ENCODE measurements at regions not wholly inside any gene's neighbourhood (a gene's known extent, or its start where the extent isn't known, plus 50 kb on each side); places are given as distances from the start of the nearest gene placed in this dataset.
A peak's percentile ranks its signal among the peaks of the same experiment; 100 is the strongest.

DNA sequence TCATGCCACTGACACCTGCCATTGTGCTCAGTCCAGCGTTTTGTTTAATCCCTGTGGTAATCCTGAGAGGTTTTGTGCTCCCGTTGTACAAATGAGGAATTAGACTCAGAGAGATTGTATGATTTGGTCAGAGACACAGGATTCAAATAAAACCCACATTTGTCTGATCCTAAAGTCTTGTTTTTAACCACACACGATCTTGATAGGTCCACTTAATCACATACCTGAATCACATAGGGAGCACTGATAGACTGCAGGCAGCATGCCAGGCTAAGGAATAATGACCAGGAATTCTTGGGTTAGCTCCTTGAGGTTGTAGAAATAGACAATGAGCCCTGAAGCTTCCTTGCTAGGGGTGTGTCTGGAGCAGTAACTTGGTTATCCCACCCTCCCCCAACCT, 202.6 kb upstream of the RGS6 start:
- no peak for DNase-seq

DNA sequence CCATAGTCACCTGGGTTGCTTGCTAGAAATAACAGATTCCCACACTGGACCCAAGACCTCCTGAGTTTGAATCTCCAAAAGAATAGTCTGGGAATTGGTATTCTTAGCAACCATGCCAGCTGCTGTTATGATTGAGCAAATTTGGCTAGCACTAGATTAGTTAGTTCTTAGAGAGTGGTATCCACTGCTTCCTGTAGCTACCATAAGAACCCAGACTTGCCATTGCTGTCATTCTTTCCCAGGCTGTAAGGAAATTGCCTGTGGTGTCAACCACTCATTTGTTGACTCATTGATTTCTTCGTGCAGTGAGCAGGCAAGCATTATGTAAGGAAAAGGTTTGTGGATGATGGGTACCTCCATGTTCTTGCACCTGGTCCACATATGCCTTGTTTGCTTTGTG, 201.8 kb upstream of the RGS6 start:
- DNase-seq: no peak

DNA sequence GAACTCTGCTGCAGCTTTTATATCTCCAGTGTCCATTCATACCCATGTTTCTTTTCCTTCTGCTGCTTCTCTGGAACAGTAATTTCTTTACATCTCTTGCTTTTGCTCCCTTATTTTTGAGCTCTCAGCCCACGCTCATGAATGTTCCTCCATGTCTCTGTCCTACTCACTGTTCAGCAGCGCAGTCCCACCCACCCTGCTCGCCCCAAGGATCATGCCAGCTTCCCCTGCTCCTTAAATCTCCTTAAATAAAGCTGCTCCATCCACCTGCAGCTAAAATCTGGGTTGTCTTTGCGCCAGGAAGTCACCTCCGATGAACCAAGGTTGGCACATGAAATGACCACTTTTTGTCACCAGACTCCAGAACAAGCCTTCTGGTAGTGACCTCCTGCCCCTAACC, 201.1 kb upstream of the RGS6 start:
- no peak for DNase-seq

DNA sequence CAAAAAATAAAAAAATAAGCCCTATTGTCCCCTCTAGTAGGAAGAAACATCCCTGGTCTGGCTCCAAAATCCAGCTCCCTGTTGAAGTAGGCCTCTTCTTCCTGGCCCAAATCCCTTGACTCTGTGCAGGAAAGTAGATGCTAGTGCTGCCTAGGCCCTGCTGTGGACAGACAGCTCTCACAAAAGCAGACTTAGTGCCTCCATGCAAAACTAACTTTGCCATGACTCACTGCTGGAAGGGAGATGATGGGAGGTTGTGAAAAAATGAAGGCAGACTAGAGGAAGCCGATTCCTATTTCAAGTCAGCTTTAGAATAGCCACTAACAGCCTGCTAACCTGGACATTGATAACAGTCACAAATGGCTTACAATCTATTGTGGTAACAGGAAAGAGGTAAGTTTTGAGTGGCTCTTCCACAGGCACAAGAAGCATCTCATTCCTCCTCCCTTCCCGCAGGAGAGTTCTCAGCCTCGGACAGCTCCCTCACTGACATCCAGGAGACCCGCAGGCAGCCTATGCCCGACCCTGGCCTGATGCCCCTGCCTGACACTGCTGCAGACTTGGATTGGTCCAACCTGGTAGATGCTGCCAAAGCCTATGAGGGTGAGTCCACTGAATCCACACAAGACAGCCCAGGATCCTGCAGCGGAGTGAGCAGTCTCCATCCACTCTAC, 198.9 kb upstream of the RGS6 start:
- DNase-seq: no peak

DNA sequence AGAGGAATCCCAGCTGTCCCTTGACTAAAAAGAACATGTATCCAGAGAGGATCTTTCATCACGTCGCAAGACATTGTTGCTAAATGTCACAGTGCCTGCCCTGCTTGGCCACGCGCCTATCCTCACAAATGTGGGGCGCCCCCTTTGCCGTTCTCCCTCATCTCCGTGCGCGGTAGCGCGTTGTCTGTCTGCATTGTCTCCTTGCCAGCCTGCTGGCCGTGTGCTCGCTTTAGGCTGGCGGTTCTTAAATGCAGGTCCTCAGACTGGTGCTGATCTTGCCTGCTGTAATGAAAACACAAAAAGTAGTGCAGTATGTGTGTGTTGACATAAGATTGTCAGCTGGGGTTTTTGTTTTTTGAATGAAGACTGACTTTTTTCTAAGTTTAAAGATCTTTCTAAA, 198.2 kb upstream of the RGS6 start:
- no peak for DNase-seq

DNA sequence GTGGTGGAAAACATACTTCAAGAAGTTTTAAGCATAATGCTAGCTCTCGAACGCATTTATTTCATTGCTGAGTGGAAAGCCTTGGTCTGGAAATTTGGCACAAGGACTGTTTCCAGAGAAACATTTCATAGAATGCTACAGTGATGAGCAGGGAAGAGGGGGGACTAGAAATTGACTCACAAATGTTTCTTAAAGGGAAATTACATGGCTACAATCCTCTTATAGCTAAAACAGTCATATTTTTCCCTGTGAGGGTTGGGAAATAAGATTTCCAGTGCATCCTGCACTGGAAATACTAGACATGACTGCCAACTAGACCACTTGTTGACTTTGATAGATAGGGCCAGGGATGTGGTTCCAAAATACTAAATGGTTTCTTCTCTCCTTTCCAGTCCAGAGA, 197.3 kb upstream of the RGS6 start:
- no peak for DNase-seq

DNA sequence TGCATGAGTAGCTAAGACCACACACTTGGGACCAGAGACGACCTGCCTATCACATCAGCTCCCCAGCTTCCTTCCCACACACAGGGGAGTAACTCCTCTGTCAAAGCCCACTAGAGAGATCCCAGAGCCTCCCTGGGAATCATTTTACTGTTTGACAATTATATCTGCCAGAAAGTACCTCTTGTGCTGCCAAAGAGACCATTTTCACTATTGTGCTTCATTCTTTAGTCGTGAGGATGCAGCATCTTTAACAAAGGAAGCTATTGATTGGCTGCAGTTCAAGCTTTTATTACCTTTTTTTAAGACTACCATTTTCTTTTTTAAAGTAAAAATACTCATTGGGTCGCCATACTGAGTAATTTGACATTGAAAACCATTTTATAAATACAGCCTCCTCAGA, 194.5 kb upstream of the RGS6 start:
- DNase-seq: no peak

DNA sequence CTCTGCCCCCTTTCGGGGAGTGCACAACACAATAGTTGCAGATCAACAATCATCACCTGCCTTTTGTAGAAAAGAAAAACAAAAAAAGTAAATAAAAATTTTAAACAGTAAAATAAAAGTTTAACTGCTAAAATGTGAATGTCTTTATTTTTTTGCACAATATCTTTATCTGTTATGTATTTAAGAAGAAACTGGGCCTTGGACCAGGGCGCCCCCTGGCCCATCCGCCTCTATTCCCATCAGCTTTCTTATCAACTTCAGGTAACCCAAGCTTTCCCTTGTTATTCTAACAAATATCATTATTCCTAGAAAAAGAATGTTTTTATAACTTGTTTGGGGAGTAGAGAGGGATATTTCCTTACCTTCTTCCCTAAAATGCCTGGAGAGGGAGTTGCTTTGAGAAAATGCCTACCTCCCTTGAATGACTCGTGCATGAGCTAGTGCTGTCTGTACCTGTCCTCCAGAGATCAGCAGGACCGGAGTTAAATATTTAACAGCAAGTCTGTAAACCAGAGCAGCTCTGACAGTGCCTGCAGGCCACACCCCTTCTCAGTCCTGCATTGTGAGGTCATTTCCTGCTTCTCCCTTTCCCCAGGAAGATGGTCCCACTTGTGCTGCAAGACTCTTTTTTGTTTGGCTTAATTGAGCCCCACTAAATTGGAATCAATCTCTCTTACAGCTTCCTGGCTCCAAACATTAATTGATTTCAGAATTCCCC, 192.8 kb upstream of the RGS6 start:
- no peak for DNase-seq

DNA sequence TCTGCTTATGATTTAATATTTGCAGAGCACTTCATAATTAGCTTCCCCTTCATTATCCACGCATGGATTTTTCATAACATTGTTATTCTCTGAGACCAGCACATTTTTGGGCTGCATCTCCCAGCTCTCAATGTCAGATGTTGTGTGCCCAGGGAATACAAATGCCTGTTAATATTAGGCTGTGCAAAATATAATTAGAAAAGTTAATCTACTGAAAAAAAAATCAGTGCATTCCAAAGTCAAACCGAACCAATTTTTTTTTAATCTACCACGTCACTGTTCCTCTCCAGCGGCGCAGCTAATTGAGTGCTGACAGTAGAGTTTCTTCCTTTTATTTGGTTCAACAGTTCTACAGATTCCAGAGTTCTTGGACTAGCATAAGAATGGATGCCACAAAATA, 191.0 kb upstream of the RGS6 start:
- no peak for DNase-seq

DNA sequence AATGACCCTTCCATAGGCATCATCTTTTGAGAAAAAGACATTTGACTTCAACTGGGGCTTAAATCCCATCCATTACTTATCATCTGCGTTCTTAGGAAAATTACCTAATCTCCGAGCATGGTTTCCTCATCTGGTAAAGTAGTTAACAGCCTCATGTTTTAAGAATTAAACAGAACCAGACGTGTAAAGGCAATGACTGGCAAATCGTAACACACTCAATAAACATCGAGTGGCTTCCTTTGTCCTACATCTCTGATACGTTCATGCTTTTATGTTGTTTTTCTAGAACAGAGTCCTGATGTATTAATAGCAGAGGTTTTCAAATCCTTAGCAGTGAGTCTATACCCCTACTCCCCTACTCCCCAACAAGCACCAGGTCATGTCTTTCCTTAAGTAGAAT, 189.7 kb upstream of the RGS6 start:
- DNase-seq: no peak

DNA sequence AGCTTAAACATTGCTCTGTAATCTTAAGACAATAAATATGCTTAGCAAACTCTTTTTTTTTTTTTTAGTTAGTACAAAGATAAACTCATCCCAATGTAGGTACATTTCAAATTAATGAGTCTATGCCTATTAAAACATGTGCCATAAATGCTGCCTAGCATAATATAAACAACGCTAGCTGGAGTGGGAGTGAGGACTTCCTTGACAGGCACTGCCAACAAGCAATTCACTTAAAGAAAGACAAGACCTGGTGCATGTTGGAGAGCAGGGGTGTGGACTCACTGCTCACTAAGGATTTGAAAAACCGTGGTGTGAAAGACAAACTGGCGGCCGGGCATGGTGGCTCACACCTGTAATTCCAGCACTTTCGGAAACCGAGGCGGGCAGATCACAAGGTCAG, 187.2 kb upstream of the RGS6 start:
- DNase-seq: no peak

DNA sequence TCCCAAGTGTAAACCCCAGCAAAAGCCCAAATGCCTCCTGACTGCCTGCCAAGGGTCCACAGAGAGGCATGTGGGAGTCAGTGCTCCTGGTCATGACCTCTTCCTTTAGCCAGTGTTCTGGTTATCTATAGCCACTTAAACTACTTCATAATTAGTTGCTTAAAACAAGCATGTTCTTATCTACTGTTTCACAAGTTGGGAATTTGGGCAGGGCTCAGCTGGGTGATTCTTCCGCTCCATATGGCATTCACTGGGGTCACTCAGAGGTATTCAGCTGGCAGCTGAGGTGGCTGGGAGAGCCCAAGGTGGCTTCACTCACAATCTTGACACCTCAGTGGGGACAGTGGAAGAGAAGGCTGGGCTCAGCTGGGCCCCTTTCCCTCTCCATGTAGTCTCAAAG, 184.0 kb upstream of the RGS6 start:
- DNase-seq: no peak

DNA sequence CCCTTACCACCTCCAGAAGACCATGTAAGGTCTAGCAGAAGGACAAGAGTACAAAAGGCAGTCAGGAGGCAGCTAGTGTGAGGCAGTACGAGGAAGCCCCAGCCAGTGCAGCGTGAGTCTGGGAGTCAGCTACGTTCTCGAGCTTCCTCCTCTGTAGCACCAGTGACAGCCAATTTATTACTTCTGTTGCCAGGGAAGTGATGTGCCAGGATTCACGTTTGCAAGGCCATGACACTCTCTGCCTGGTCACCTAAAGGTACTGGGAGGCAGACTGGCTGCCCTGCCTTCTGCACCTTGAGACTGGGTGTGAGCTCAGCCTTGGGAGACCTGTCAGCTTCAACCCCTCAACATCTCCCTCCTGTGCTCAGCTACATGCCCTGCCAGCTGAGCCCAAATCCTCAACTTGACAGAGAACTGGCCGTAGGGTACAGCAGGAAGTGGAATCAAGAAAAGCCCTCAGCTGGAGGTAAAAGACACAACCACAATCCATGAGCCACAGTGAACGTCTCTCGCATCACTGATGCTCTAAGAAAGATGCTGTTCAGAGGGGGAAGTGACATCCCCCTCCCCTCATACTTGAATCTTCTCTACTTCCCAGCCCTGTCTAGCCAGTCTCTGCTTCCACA, 182.5 kb upstream of the RGS6 start:
- no peak for DNase-seq

DNA sequence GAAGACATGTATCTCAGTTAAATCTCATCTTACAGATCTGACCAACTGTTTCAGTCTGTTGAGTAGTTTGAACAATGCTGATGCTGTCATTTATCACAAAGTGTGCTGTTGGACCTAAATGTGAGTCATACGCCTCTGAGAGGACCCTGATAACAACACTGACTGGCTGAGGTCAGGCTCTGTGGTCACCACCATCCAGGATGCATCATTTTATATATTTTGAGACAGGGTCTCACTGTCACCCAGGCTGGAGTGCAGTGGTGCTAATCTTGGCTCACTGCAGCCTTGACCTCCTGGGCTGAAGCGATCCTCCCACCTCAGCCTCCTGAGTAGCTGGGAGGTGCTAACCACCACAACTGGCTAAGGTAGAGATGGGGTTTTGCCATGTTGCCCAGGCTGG, 181.0 kb upstream of the RGS6 start:
- no peak for DNase-seq

DNA sequence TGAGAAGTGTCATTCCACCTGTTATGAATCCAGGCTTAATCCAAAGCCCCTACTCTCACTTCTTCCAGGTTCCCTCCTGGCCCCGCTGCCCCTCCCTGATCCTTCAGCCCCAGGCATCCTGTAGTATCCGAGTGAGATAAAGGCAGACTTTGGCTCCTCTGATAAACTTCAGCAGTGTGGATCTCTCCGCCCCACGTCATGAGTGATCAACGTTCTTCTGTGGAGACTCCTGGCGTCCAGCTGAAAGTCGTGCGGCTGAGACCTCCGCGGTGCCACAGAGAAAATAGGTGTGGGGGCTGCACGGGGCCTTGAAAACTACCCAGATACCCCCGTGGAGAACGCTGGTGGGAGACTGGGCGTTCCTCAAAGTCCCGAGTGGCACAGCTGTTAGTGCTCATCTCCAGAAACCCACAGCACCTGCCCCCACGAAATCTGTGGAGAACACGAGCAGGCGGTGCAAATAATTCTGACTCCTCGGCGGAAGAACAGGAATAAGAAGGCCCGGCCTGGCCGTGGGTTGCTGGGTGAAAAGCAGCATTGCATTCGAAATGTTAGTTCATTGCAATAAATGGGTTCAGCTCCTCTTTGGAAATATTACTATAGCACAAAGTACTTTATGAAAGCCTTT, 180.0 kb upstream of the RGS6 start:
- no peak for DNase-seq

DNA sequence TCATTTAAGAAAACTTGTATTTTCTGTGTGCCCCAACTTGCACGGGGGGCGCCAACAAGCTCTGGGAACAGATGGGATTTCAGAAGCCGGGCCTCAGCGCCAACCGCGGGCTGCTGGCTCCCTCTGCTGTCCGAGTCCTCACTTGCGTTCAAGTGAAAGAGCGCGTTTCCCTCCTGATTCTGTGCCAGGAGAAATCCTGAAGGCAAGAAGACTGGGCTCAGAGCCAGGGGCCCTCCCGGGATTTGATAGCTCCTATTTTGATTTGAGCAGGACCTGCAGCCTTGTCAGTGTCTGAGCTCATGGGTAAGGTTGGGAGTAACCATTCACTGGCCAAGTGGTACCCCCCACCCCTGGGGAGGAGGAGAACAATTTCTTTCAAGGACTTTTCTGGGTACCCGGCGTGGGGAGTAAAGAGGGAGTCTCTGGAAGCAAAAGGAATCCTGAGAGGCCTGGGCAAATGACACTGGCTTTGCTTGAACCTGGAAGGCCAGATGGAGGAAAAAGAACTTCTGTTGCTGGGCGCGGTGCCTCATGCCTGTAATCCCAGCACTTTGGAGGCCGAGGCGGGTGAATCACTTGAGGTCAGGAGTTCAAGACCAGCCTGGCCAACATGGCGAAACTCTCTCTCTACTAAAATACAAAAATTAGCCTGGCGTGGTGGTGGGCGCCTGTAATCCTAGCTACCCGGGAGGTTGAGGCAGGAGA, 179.0 kb upstream of the RGS6 start:
- peak; percentile 84 for DNase-seq

DNA sequence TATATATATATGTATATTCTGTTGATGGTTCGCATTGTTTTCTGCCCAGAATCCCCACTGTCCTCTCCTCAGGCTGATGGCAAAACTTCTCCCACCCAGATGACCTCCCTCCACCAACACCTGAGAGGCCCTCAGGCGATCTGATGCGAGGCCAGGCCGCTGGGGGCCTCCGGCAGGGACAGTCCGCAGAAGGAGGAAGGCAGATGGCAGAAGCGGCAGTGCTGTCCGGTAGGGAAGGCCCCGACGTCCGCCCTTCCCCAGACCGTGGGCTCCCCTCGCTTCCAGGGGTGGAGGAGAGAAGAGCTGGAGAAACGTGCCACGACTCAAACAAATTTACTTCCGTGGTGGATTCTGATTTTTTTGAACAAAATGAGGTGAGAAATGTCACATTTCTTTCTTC, 178.3 kb upstream of the RGS6 start:
- DNase-seq: no peak

DNA sequence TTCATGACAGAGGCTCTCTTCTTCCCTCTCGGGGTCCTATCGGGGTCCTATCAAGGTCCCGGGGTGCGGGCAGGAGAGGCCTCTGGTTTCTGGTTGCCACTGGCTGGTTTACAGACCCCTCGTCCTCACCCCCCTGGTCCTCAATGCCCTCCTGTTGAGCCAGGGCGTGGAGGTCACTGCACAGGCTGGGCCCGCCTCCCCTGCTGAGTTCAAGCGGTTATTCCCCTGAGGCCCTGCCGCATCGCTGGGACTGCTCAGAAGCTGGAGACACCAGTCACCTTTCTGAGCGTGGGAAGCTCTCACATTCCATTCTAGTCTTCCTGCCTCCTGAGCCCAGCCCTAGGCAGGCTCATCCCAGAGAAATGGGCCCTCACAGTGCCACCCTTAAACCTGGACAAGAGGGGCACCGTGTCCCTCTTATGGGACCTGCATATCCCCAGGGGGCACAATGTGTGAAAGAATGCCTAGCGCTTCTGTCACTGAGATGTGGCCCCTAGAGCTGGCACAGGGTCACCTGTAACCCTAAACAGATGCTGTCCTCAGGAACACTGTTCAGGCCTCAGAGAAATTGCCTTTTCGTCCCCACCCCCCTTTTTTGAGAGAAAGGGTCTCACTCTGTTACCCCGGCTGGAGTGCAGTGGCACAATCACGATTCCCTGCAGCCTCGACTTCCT, 177.7 kb upstream of the RGS6 start:
- no peak for DNase-seq

DNA sequence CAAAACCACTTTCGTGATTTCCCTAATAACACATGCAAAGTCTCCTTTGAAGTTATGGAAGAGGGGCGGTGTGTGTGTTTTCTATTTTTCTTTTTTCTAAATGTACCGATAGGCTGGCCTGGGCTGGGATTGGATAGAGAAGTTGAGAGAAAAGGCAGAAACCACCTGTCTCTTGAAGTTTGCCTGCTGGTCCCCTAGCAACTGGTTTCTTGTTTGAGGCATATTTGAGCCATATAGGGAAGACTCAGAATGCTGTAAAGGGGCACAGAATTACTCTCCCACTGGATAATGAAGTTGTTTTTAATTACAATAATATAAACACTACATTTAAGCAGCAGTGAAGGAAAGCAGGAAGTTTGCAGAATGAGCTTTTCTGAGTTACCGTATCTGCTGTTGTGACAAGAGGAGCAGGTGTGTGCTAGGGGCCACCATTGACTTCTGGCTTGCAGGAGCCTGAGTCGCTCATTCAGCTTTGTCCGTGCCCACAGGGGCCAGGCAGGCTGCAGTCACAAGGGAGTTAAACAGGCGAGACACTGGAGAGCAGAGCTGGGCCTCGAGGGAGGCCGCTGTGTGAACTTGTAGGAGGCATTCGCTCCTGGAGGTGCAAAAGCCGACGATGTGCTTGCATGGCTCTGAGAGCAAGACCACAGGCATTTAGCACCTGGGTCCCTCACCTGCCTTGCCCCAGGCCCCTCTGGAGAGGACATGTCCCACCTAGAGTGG, 173.8 kb upstream of the RGS6 start:
- DNase-seq: no peak

DNA sequence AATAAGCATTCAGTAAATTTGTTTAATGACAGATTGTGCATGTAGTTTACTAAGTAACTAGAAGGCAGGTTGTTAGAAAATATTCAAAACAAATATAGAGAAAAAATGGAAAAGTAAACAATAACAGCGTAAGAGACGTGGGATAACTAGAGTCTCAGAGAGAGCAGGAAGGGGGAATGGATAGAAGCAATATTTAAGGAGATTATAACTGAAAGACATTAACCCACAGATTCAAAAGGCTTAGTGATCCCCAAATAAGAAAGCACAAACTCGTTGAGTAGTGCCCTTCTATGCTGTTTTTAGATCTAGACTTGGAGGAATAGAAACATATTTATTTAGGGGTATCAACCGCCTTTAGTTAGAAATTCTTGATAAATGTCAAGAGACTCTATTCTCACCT, 169.7 kb upstream of the RGS6 start:
- no peak for DNase-seq

DNA sequence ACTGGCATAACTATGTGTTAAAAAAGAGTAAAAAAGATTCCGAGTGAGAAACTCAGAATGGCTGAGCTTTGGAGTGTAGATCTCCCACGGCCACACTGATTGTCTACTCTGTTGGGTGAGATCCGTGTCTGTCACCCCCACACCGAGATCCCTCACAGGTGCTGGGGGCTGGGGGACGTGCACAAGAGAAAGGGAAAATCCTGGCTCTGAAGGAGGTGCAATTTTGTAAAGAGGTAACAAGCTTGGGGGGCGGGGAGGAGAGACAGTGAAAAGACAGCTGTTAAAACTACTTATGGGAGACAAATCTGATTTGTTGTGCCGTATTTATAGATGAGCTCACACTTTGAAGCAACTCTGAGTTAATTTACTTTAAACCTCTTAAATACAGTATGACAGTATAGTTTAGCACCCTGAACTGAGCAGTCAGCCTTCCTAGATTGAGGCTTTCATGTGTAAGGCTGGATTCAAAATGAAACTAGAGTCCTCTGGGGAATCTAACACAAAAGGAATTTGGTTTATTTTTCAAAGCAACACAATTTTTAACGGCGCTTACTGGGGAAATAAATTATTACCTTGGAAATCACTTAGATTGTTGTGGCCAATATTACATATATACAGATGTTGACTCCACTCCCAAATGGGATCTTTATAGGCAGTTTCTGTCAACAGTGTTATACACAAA, 167.4 kb upstream of the RGS6 start:
- DNase-seq: no peak

DNA sequence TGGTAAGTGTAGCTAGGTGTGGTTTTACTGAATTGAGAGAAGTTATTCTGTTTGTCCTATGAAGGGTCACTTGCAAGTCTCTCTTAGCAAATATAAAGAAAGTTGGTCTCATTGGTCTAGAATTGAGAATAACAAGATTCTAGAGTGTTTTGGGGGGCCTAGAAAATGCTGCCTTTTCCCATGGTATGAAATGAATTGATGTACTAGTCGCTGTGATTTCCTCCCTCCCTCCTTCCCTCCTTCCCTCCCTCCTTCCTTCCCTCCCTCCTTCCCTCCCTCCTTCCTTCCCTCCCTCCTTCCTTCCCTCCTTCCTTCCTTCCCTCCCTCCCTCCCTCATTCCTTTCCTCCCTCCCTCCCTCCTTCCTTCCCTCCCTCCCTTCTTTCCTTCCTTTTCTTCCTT, 166.7 kb upstream of the RGS6 start:
- no peak for DNase-seq
